Activated CD4-positive, alpha-beta T cell treated with anti-CD3 and anti-CD28 coated beads, Interleukin-2, amount 10 ng/mL, durations not matched to agents 24 days and 14 days (primary cell): ENCODE measurements at regions not wholly inside any gene's neighbourhood (a gene's known extent, or its start where the extent isn't known, plus 50 kb on each side); places are given as distances from the start of the nearest gene placed in this dataset.

Source experiments
- DNase-seq: peaks from one replicate; pipeline ENCODE4 v3.0.0; 2022
- H3K27ac Mint-ChIP-seq: one replicate; pipeline ENCODE4 v1.8.0; 2022; ENCODE audit warnings: mild to moderate bottlenecking, mixed read lengths
- H3K27me3 Mint-ChIP-seq: one replicate; pipeline ENCODE4 v1.8.0; 2022; ENCODE audit warnings: mixed read lengths
- H3K36me3 Mint-ChIP-seq: one replicate; pipeline ENCODE4 v1.8.0; 2022; ENCODE audit warnings: low read depth, mild to moderate bottlenecking, mixed read lengths
- H3K4me1 Mint-ChIP-seq: one replicate; pipeline ENCODE4 v1.8.0; 2021; ENCODE audit warnings: mixed read lengths
- H3K4me3 Mint-ChIP-seq: one replicate; pipeline ENCODE4 v1.8.0; 2022; ENCODE audit warnings: mild to moderate bottlenecking, moderate library complexity, mixed read lengths
- H3K9me3 Mint-ChIP-seq: one replicate; pipeline ENCODE4 v1.8.0; 2021; ENCODE audit warnings: mixed read lengths
- intact Hi-C: fragments of 100-400 bp; cut with micrococcal nuclease; formaldehyde crosslinking; loops from one replicate; pipeline ENCODE4 v1.15.1; 2023

GRCh38 chr11:92697461-92698312 lies 271.8 kb upstream of the MTNR1B start:
- DNase-seq: no peak

GRCh38 chr11:92698742-92699141 lies 270.7 kb upstream of the MTNR1B start:
- H3K4me1 Mint-ChIP-seq: no peaks in the 10 kb centered on the region
- no peaks in the 10 kb centered on the region for H3K27me3 Mint-ChIP-seq
- no peaks in the 10 kb centered on the region for H3K9me3 Mint-ChIP-seq
- no peak overlapping the region for H3K4me3 Mint-ChIP-seq
- H3K36me3 Mint-ChIP-seq: no peaks in the 10 kb centered on the region
- intact Hi-C loops: no loop called here
- no peak for DNase-seq
- H3K27ac Mint-ChIP-seq: no peak overlapping the region

More at GRCh38 chr11:92697461-92698312, 271.8 kb upstream of the MTNR1B start:
- intact Hi-C loops: no loop called here
- Mint-ChIP-seq H3K9me3 (no peaks in the 10 kb centered on the region), H3K27ac (no peak overlapping the region), H3K4me1 (no peaks in the 10 kb centered on the region), H3K27me3 (no peaks in the 10 kb centered on the region), H3K4me3 (no peak overlapping the region), H3K36me3 (no peaks in the 10 kb centered on the region)

GRCh38 chr11:92702037-92702804 lies 267.2 kb upstream of the MTNR1B start:
- no peak for DNase-seq
- peaks cover 1% of the 10 kb centered on the region for H3K36me3 Mint-ChIP-seq
- H3K9me3 Mint-ChIP-seq: peaks cover 14% of the 10 kb centered on the region
- H3K27ac Mint-ChIP-seq: no peak overlapping the region
- intact Hi-C loops: no loop called here
- no peaks in the 10 kb centered on the region for H3K4me1 Mint-ChIP-seq
- no peaks in the 10 kb centered on the region for H3K27me3 Mint-ChIP-seq
- no peak overlapping the region for H3K4me3 Mint-ChIP-seq

GRCh38 chr11:92702805-92703448 lies 266.5 kb upstream of the MTNR1B start:
- peaks cover 1% of the 10 kb centered on the region for H3K36me3 Mint-ChIP-seq
- no peak overlapping the region for H3K27ac Mint-ChIP-seq
- no peak overlapping the region for H3K4me3 Mint-ChIP-seq

GRCh38 chr11:92703449-92703830 lies 266.0 kb upstream of the MTNR1B start:
- H3K36me3 Mint-ChIP-seq: peaks cover 1% of the 10 kb centered on the region
- no peak for DNase-seq
- no peak overlapping the region for H3K27ac Mint-ChIP-seq
- no peaks in the 10 kb centered on the region for H3K27me3 Mint-ChIP-seq
- no peak overlapping the region for H3K4me3 Mint-ChIP-seq
- H3K9me3 Mint-ChIP-seq: peaks cover 14% of the 10 kb centered on the region
- intact Hi-C loops: no loop called here
- no peaks in the 10 kb centered on the region for H3K4me1 Mint-ChIP-seq

More at GRCh38 chr11:92702805-92703448, 266.5 kb upstream of the MTNR1B start:
- DNase-seq: no peak
- H3K27me3 Mint-ChIP-seq: no peaks in the 10 kb centered on the region
- H3K4me1 Mint-ChIP-seq: no peaks in the 10 kb centered on the region
- H3K9me3 Mint-ChIP-seq: peaks cover 14% of the 10 kb centered on the region
- intact Hi-C loops: no loop called here

- intact Hi-C loops: no loop called here
- Mint-ChIP-seq H3K4me1 (no peaks in the 10 kb centered on the region), H3K36me3 (peaks cover 1% of the 10 kb centered on the region), H3K27ac (no peak overlapping the region), H3K4me3 (no peak overlapping the region), H3K9me3 (peaks cover 14% of the 10 kb centered on the region), H3K27me3 (no peaks in the 10 kb centered on the region)
- DNase-seq: no peak
Observed at GRCh38 chr11:92707173-92707619, 262.3 kb upstream of the MTNR1B start.

- Mint-ChIP-seq H3K27ac (no peak overlapping the region), H3K27me3 (no peaks in the 10 kb centered on the region)
Observed at GRCh38 chr11:92707665-92708064, 261.8 kb upstream of the MTNR1B start.

GRCh38 chr11:92709329-92709728 lies 260.1 kb upstream of the MTNR1B start:
- H3K36me3 Mint-ChIP-seq: peaks cover 1% of the 10 kb centered on the region
- no peak for DNase-seq
- no peak overlapping the region for H3K4me3 Mint-ChIP-seq
- no peaks in the 10 kb centered on the region for H3K4me1 Mint-ChIP-seq
- peaks cover 11% of the 10 kb centered on the region for H3K9me3 Mint-ChIP-seq
- intact Hi-C loops: no loop called here
- no peaks in the 10 kb centered on the region for H3K27me3 Mint-ChIP-seq
- H3K27ac Mint-ChIP-seq: no peak overlapping the region

More at GRCh38 chr11:92707665-92708064, 261.8 kb upstream of the MTNR1B start:
- Mint-ChIP-seq H3K36me3 (peaks cover 1% of the 10 kb centered on the region), H3K9me3 (peaks cover 14% of the 10 kb centered on the region), H3K4me1 (no peaks in the 10 kb centered on the region), H3K4me3 (no peak overlapping the region)
- no peak for DNase-seq
- intact Hi-C loops: no loop called here

GRCh38 chr11:92711926-92712325 lies 257.5 kb upstream of the MTNR1B start:
- intact Hi-C loops: no loop called here
- Mint-ChIP-seq H3K4me1 (no peaks in the 10 kb centered on the region), H3K9me3 (no peaks in the 10 kb centered on the region), H3K4me3 (no peak overlapping the region), H3K36me3 (no peaks in the 10 kb centered on the region), H3K27ac (no peak overlapping the region), H3K27me3 (no peaks in the 10 kb centered on the region)
- no peak for DNase-seq

GRCh38 chr11:92714111-92714510 lies 255.3 kb upstream of the MTNR1B start:
- Mint-ChIP-seq H3K27ac (no peak overlapping the region), H3K4me1 (no peaks in the 10 kb centered on the region), H3K27me3 (no peaks in the 10 kb centered on the region), H3K36me3 (no peaks in the 10 kb centered on the region), H3K4me3 (no peak overlapping the region), H3K9me3 (no peaks in the 10 kb centered on the region)
- intact Hi-C loops: no loop called here
- no peak for DNase-seq

- intact Hi-C loops: no loop called here
- H3K9me3 Mint-ChIP-seq: no peaks in the 10 kb centered on the region
- H3K27ac Mint-ChIP-seq: no peak overlapping the region
Observed at GRCh38 chr11:92717240-92717639, 252.2 kb upstream of the MTNR1B start.

GRCh38 chr11:92720385-92720784 lies 249.1 kb upstream of the MTNR1B start:
- intact Hi-C loops: no loop called here
- Mint-ChIP-seq H3K36me3 (no peaks in the 10 kb centered on the region), H3K27me3 (no peaks in the 10 kb centered on the region), H3K9me3 (no peaks in the 10 kb centered on the region), H3K4me3 (no peak overlapping the region), H3K4me1 (no peaks in the 10 kb centered on the region), H3K27ac (no peak overlapping the region)
- no peak for DNase-seq

More at GRCh38 chr11:92717240-92717639, 252.2 kb upstream of the MTNR1B start:
- no peak for DNase-seq
- H3K4me3 Mint-ChIP-seq: no peak overlapping the region
- no peaks in the 10 kb centered on the region for H3K36me3 Mint-ChIP-seq
- no peaks in the 10 kb centered on the region for H3K27me3 Mint-ChIP-seq
- H3K4me1 Mint-ChIP-seq: no peaks in the 10 kb centered on the region

- H3K27ac Mint-ChIP-seq: no peak overlapping the region
- intact Hi-C loops: no loop called here
Observed at GRCh38 chr11:92725352-92725751, 244.1 kb upstream of the MTNR1B start.

GRCh38 chr11:92727123-92727522 lies 242.3 kb upstream of the MTNR1B start:
- H3K4me3 Mint-ChIP-seq: no peak overlapping the region
- intact Hi-C loops: no loop called here

More at GRCh38 chr11:92725352-92725751, 244.1 kb upstream of the MTNR1B start:
- no peaks in the 10 kb centered on the region for H3K4me1 Mint-ChIP-seq
- DNase-seq: no peak
- H3K4me3 Mint-ChIP-seq: no peak overlapping the region
- no peaks in the 10 kb centered on the region for H3K36me3 Mint-ChIP-seq
- H3K9me3 Mint-ChIP-seq: no peaks in the 10 kb centered on the region
- H3K27me3 Mint-ChIP-seq: no peaks in the 10 kb centered on the region

More at GRCh38 chr11:92727123-92727522, 242.3 kb upstream of the MTNR1B start:
- no peak for DNase-seq
- Mint-ChIP-seq H3K4me1 (no peaks in the 10 kb centered on the region), H3K27me3 (no peaks in the 10 kb centered on the region), H3K36me3 (no peaks in the 10 kb centered on the region), H3K9me3 (no peaks in the 10 kb centered on the region), H3K27ac (no peak overlapping the region)
